Natural killer cell (primary cell): ENCODE measurements at regions not wholly inside any gene's neighbourhood (a gene's known extent, or its start where the extent isn't known, plus 50 kb on each side); places are given as distances from the start of the nearest gene placed in this dataset.

Experiments
- ATAC-seq, 3 donors: fragments of 150-1000 bp in 2 of 3; fragments of 200-7000 bp in 1 of 3; cut with Tn5 transposase; 1 replicate in 1 of 3; 2 replicates in 2 of 3; pipeline ENCODE4 v1.10.0; 2021; ENCODE audit warnings: mild to moderate bottlenecking in 2 of 3, moderate library complexity in 2 of 3
- DNase-seq, 2 donors: peaks; one replicate each; pipeline versions ENCODE4 v3.0.0 to v3.0.0-alpha.2; 2013 to 2021; ENCODE audit warnings: mixed read lengths in 1 of 2
- H3K27ac ChIP-seq: one replicate; pipeline ENCODE4 v1.5.1; 2013; ENCODE audit warnings: mild to moderate bottlenecking, low read length
- H3K27me3 ChIP-seq: one replicate; pipeline ENCODE4 v1.6.1; 2013; ENCODE audit warnings: low read length; ENCODE audit not compliant: control insufficient read depth, insufficient read depth
- H3K36me3 ChIP-seq: one replicate; pipeline ENCODE4 v1.6.1; 2013; ENCODE audit warnings: low read length; ENCODE audit not compliant: control insufficient read depth, insufficient read depth
- H3K4me1 ChIP-seq: one replicate; pipeline ENCODE4 v1.6.1; 2013; ENCODE audit warnings: low read length; ENCODE audit not compliant: control insufficient read depth, insufficient read depth
- H3K4me3 ChIP-seq: one replicate; pipeline ENCODE4 v1.5.1; 2013; ENCODE audit warnings: low read length
- H3K9me3 ChIP-seq: one replicate; pipeline ENCODE4 v1.6.1; 2013; ENCODE audit warnings: low read length; ENCODE audit not compliant: control insufficient read depth, insufficient read depth
- H3K27ac Mint-ChIP-seq, 2 donors: one replicate each; pipeline ENCODE4 v1.8.0; 2022; ENCODE audit warnings: mild to moderate bottlenecking in 2 of 2, mixed read lengths in 2 of 2, moderate library complexity in 1 of 2
- H3K27me3 Mint-ChIP-seq, 2 donors: one replicate each; pipeline ENCODE4 v1.8.0; 2022; ENCODE audit warnings: low read depth in 2 of 2, mixed read lengths in 2 of 2
- H3K36me3 Mint-ChIP-seq: one replicate; pipeline ENCODE4 v1.8.0; 2022; ENCODE audit warnings: mixed read lengths
- H3K4me1 Mint-ChIP-seq, 2 donors: one replicate each; pipeline ENCODE4 v1.8.0; 2022; ENCODE audit warnings: mixed read lengths in 2 of 2
- H3K4me3 Mint-ChIP-seq: one replicate; pipeline ENCODE4 v1.8.0; 2022; ENCODE audit warnings: mild to moderate bottlenecking, moderate library complexity, mixed read lengths
- H3K9me3 Mint-ChIP-seq, 2 donors: one replicate each; pipeline ENCODE4 v1.8.0; 2022; ENCODE audit warnings: mixed read lengths in 2 of 2
- WGBS: methylation state at CpG from one replicate; pipeline ENCODE4 v1.1.7; 2013; ENCODE audit warnings: missing lambda C conversion rate; ENCODE audit not compliant: insufficient coverage; 5-methylcytosine and 5-hydroxymethylcytosine counted together
- intact Hi-C: fragments of 100-400 bp; cut with micrococcal nuclease; formaldehyde crosslinking; loops from one replicate; pipeline ENCODE4 v1.14.2; 2022
- TF ChIP-seq, protein P1 (sequence below): fragments of 200-600 bp; IDR thresholded peaks from one replicate; pipeline ENCODE4 v1.8.0; 2022; ENCODE audit warnings: antibody characterized with exemption

DNA sequence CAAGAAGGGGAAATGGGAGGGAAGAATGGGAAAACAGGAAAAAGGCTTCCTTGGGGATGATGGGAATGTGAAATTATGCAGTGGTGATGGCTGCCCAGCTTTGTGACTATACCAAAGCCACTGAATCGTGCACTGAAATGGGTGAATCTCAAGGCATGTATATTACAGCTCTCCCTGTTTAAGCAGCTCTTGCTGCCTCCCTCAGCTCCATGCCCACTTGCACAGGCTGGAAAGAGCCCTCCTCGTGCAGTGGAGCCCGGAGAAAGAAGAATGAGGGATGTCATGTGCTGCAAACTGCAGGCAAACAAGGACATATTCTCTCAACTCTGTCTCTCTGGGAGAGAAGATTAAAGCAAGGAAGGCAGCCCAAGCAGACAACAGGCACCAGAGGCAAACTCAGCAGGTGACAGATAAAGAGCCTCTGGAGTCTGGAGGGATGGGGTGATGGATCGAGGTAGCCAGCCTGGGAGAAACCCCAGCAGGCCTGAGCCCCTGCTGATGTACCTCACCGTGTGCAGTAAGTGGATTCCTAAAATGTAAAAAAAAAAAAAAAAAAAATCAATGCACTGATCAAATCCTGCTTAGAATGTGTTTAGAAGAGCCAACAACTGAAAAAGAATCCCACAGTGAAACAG, 62.4 kb upstream of the SLC66A3 start:
- no peaks in the 10 kb centered on the region for H3K36me3 ChIP-seq
- ATAC-seq: no peak
- H3K27me3 ChIP-seq: no peaks in the 10 kb centered on the region
- H3K4me3 ChIP-seq: no peak overlapping the region
- no peak overlapping the region for H3K27ac ChIP-seq
- H3K27me3 Mint-ChIP-seq: peaks cover 5 to 11% of the 10 kb centered on the region in 2 donors
- TF ChIP-seq, protein P1, sequence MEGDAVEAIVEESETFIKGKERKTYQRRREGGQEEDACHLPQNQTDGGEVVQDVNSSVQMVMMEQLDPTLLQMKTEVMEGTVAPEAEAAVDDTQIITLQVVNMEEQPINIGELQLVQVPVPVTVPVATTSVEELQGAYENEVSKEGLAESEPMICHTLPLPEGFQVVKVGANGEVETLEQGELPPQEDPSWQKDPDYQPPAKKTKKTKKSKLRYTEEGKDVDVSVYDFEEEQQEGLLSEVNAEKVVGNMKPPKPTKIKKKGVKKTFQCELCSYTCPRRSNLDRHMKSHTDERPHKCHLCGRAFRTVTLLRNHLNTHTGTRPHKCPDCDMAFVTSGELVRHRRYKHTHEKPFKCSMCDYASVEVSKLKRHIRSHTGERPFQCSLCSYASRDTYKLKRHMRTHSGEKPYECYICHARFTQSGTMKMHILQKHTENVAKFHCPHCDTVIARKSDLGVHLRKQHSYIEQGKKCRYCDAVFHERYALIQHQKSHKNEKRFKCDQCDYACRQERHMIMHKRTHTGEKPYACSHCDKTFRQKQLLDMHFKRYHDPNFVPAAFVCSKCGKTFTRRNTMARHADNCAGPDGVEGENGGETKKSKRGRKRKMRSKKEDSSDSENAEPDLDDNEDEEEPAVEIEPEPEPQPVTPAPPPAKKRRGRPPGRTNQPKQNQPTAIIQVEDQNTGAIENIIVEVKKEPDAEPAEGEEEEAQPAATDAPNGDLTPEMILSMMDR: no peak
- no peaks in the 10 kb centered on the region for H3K9me3 ChIP-seq
- H3K4me1 Mint-ChIP-seq: no peaks in the 10 kb centered on the region
- DNase-seq: no peak
- no peaks in the 10 kb centered on the region for H3K9me3 Mint-ChIP-seq
- H3K36me3 Mint-ChIP-seq: no peaks in the 10 kb centered on the region
- intact Hi-C loops: no loop called here
- H3K4me3 Mint-ChIP-seq: no peak overlapping the region
- H3K4me1 ChIP-seq: no peaks in the 10 kb centered on the region
- 89% methylated on average over 5 of the region's 5 CpGs for WGBS
- H3K27ac Mint-ChIP-seq: no peak overlapping the region

DNA sequence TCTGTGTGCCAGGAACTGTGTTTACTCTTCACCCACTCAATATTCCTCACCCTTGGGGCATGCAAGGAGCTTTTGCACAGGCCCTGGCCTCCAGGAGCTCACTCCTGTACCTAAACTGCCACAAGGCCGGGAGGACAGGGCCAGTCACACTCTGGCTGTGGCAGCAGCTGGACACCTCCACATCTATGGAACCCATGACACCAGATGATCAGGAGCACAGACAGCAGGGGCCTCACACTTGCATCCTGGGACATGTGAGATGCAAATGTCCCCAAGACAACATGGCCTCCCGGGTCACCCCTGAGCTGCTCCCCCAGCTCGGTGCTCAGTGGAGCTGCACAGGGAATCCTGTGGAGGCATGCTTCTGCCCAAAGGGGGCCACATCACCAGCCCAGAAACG, 61.8 kb upstream of the SLC66A3 start:
- H3K36me3 ChIP-seq: no peaks in the 10 kb centered on the region
- Mint-ChIP-seq H3K27ac (no peak overlapping the region), H3K4me1 (no peaks in the 10 kb centered on the region), H3K27me3 (peaks cover 5 to 8% of the 10 kb centered on the region in 2 donors), H3K4me3 (no peak overlapping the region), H3K36me3 (no peaks in the 10 kb centered on the region), H3K9me3 (no peaks in the 10 kb centered on the region)
- no peak for DNase-seq
- H3K4me1 ChIP-seq: no peaks in the 10 kb centered on the region
- intact Hi-C loops: no loop called here
- TF ChIP-seq, protein P1: no peak
- WGBS: 69% methylated on average over 4 of the region's 4 CpGs
- no peak overlapping the region for H3K27ac ChIP-seq
- H3K4me3 ChIP-seq: no peak overlapping the region
- ATAC-seq: no peak
- no peaks in the 10 kb centered on the region for H3K27me3 ChIP-seq
- no peaks in the 10 kb centered on the region for H3K9me3 ChIP-seq

DNA sequence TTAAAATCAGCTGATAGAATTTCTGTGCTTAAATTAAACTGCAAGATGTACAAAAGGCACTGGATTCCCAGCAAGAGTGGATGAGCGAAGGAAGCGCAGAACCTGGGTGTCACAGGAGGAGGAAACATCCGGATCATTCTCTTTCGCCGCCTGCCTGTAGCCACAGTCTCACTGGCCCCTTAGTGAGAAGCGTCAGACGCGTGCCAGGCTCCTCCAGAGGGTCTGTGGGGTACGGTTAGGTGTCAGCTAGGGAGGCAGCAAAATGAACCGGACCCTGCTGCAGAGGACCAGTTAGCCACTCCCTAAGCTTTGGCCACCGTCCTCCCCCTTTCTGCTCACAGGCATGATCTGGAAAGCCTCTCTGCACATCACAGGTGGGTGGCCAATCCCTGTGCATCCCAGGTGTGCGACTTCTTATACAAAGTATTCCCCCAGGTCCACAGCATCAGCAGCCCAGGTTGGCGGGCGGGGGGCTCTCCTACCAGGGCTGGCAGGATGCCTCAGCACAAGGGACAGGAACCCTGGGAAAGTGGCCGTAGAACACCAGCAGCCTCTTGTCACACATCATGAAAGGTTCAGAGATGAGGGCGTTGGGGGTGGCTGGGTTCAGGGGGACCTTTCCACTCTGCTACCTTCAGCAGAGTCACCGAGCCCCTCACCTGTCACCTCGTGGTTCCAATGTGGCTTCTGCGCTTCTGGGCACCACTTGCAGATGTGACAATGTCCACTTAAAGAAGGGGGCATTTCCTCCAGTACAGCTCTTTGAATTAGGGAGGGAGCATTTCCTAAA, 61.1 kb upstream of the SLC66A3 start:
- no peaks in the 10 kb centered on the region for H3K9me3 ChIP-seq
- Mint-ChIP-seq H3K27me3 (peaks cover 5 to 8% of the 10 kb centered on the region in 2 donors), H3K36me3 (no peaks in the 10 kb centered on the region), H3K4me1 (no peaks in the 10 kb centered on the region), H3K27ac (no peak overlapping the region), H3K4me3 (no peak overlapping the region), H3K9me3 (no peaks in the 10 kb centered on the region)
- H3K27me3 ChIP-seq: no peaks in the 10 kb centered on the region
- no peaks in the 10 kb centered on the region for H3K4me1 ChIP-seq
- no peak overlapping the region for H3K4me3 ChIP-seq
- intact Hi-C loops: no loop called here
- TF ChIP-seq, protein P1: no peak
- no peak overlapping the region for H3K27ac ChIP-seq
- WGBS: 90% methylated on average over 18 of the region's 19 CpGs
- DNase-seq (no peak), ATAC-seq (no peak)
- no peaks in the 10 kb centered on the region for H3K36me3 ChIP-seq
